ENCODE measurements at regions not wholly inside any gene's neighbourhood (a gene's known extent, or its start where the extent isn't known, plus 50 kb on each side); places are given as distances from the start of the nearest gene placed in this dataset.
"Not testable (repeated sequence)": the region's sequence is repeated elsewhere in the genome, so short reads cannot be mapped to it uniquely, and the experiment has no call there.

- TF ChIP-seq CTCF (conservative IDR thresholded peaks at IDR 0.05); ZFX (IDR thresholded peaks at IDR 0.05): not testable (repeated sequence)
Observed at GRCh38 chr4:157679326-157679725, 458.8 kb downstream of the GRIA2 start.

Data from C4-2B (cell line).